PC-3 (cell line): ENCODE measurements at regions not wholly inside any gene's neighbourhood (a gene's known extent, or its start where the extent isn't known, plus 50 kb on each side); places are given as distances from the start of the nearest gene placed in this dataset.

Experiments used
- CTCF ChIP-seq: fragments of 300-600 bp; sonication (generic); conservative IDR thresholded peaks from 2 replicates; pipeline ENCODE4 v1.5.1; 2017; ENCODE audit warnings: antibody characterized with exemption, low read depth, mild to moderate bottlenecking, low read length
- EZH2 ChIP-seq: fragments of 300-600 bp; sonication (generic); IDR thresholded peaks from one replicate; pipeline ENCODE4 v1.6.1; 2017; ENCODE audit warnings: antibody characterized with exemption, mild to moderate bottlenecking, low read length; ENCODE audit not compliant: unreplicated experiment

DNA sequence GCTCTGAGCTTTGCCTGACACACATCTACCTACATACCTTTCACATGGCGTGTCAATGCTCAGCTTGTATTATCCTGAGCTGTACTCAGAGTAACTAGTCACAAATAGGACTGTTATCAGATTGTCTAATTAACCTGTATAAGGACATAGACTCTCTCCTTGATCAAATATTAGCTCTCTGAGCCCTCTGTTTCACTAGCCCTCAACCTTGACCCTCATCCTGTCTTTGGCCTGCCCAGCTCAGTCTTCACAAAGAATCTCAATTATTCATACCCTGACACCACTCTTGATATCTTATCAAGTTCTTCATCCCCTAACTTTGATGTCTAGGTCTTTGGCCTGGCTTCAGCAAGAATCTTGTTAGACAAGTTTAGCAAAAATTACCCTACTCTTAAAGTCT, 320.7 kb upstream of the PCDH7 start:
- TF ChIP-seq CTCF, result no peak
- no peak for TF ChIP-seq EZH2
